GM03348 (cell line): ENCODE measurements at regions not wholly inside any gene's neighbourhood (a gene's known extent, or its start where the extent isn't known, plus 50 kb on each side); places are given as distances from the start of the nearest gene placed in this dataset.

Experiments
- DNase-seq: peaks from one replicate; pipeline ENCODE4 v3.0.0; 2012; ENCODE audit warnings: low spot score

DNA sequence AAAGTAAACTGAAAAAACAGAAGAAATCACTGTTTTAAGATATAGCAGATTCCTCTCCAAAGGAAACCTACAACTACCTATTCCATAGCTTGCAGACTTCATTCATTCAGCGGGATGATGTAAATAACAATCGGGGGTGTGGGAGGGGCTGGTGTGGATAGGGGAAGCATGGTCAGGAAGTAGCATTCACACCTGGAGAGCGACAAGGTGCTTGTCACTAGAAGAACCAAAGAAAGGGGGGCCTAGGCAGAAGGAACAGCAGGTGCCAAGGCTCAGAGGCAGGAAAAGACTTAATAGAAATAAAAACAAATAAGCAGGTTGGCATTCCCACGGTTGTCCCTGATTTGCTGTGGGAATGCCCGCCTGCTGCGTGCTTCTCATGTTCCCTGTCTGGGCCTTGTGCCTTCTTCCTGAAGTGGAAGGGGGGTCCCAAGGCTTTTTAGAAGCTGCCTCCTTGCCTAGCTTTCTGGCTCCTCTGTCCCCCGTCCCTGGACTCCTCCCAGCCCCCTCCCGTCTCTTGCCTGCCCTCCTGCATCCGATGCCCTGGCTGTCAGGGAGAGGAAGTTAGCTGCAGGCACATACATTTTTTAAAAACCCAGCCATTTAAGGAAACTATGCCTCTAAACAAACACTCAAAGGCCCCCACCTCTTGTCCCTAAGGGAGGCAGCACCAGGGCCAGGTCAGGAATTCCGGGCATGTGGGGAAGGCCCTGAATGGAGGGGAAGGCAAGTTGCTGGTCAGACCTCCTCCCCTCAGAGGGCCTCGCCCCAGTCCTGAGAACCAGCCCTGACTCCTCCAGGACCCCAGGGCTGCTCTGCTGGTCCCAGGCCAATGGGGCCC is 54.7 kb upstream of the PRDM11 start:
- peak; percentile 53 for DNase-seq

DNA sequence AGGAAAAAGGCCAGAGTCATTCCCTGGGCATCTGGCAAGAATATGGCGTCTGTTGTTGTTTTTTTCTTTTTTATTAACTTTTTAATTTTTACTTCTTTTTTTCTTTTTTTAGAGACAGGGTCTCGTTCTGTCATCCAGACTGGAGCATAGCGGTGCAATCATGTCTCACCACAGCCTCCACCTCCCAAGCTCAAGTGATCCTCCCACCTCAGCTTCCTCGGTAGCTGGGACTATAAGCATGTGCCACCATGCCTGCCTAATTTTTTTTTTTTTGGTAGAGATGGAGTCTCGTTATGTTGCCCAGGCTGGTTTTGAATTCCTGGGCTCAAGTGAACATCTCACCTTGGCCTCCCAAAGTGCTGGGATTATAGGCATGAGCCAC is 54.0 kb upstream of the PRDM11 start:
- no peak for DNase-seq

DNA sequence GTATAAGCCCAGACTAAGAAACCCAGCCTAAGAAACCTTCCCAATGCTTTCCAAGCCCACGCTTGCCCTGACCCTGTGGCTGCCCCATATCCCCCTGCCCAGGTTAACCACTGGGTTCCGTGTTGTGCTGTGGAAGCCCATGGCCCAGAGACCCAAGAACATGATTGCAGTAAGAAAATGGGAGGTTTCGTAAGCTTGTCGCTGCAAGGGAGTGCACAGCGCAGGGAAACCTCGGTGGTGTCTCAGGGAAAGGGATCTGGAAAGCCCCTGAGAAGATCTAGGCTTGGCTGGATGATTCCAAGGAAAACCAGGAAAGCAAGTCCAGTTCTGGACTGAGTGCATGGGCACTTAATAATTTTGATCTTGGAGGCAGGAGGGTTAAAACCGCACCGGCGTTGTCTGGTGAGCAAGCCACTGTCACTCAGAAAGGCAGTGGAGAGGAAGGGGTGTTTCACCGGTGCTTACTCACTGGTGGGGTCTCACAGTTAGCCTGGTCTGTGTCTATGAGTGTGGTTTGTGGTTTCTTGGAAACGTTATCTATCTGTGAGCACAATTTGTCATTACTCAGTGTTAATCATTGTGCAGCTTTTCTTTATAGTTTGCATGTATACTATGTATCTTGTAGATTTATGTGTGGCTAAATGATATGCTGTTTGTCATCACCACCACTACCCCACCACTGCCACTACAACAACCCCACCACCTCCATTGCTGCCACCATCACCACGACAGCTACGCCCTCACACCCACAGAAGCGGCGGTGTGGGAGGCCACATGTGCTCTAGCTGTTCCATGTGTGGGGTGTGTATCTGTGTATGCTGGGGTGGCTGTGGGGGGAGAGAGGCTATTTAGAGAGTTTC is 53.3 kb upstream of the PRDM11 start:
- peak; percentile 20 for DNase-seq

DNA sequence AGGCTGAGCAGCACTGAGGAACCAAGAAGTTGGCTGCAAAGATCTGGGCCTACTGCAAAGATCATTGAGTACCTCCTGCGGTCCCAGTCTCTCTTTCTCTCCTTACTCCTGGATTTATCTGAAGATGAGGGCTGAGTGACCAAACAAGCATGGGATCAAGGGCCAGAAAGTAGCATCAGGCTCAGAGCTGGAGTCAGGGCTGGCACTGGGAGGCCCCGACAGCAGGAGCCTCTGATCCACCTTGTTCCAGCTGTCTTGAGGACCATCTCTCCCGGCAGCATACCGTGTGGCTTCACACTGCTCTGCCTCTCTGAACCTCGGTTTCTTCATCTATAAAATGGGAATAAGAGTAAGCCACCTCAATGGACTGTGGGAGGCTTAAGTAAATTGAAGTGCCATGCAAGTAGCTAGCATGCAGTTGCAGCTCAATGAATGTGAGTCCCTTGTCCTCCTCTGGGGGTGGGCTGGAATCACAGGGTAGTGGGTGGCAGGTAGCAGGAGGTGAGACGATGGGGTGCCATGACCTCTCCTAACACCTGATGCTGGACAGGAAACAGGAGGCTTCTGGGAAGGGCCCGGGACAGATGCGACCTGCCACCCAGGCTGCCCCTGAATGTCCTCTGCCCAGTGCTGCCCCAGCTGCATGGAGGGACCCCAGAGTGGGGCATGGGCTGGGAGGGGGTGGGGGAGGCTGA is 52.5 kb upstream of the PRDM11 start:
- no peak for DNase-seq

DNA sequence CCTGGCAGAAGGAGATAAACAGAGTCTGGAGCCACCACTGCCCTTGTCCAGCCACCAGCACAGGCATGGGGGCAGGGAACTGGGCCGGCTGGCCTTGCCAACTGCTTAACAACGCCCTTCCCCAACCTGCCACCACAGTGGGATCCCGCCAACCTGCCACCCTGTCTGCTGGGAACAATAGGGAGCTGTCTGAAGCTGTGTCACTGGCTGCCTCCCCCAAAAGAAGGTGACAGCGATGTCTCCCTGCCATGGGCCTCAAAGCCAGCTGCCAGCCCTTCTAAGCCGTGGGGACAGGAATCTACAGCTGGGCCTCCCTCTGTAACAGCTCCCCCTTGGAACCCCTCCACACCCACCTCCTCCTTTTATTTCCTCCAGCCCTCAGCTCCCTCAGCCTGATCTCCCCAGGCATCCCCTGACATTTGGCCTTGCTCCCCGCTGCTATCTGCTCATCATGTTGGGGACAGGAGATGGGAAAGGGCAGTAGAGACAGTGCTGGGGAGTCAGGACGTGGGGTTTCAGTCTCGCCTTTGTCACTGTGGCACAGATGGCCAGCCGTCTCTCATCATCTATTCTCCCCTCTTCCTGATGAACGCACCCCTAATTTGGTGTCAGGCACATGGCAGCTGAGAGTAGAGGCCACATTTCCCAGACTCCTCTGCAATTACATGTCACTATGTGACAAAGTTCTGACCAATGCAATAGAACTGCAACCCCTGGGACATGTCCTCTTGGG is 51.3 kb upstream of the PRDM11 start:
- no peak for DNase-seq

DNA sequence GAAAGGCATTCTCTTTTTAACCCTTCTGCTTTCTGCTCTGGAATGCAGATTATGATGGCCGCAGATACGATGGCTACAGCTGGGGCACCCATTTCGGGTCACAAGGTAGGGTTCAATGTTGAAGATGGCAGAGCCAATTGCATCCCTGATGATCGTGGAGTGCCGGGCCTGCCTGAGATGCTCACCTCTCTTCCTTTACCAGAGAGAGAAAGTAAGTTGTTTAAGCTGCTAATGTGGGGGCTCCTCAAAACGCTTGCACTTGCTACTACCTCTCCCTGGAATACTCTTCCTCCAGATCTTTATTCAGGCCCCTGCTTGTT is 50.8 kb upstream of the PRDM11 start:
- DNase-seq, result no peak

DNA sequence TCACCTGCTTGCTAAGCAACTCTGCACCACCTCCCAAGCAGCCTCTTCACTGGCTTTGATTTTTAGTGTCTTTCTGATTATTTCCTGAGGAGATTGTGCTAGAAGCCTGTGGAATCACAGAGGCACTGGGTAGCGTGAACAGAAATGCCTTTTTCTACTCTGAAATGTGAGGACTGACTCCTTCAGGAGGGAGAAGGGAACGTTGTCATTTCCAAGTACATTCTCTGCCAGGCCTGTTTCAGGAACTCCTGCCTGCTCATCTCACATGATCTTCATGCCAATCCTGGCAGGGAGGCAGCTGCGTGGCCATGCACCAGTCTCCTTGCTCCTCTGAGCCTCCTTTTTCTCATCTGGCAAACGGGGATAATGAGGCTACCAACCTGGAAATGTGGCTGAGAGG is 49.8 kb upstream of the PRDM11 start:
- DNase-seq, result no peak
